ENCODE measurements at regions not wholly inside any gene's neighbourhood (a gene's known extent, or its start where the extent isn't known, plus 50 kb on each side); places are given as distances from the start of the nearest gene placed in this dataset.

GRCh38 chr5:93675460-93676450 lies 65.6 kb downstream of the POU5F2 start:
- Histone ChIP-seq H3K27me3 (ENCODE audit: control insufficient read depth, insufficient read depth, low read length) (no peaks in the 10 kb centered on the region), H3K27ac (ENCODE audit: low read length) (no peak overlapping the region), H3K4me1 (ENCODE audit: control insufficient read depth, insufficient read depth, low read length) (no peaks in the 10 kb centered on the region), H3K9me3 (ENCODE audit: control insufficient read depth, insufficient read depth, low read length) (no peaks in the 10 kb centered on the region), H3K4me3 (ENCODE audit: low read length) (no peak overlapping the region), H3K36me3 (ENCODE audit: control insufficient read depth, insufficient read depth, low read length) (no peaks in the 10 kb centered on the region)
- Mint-ChIP-seq H3K4me1 (peaks cover 19 to 24% of the 10 kb centered on the region in 2 donors), H3K27ac (peak overlapping the region; percentile 25 to 54), H3K9me3 (no peaks in the 10 kb centered on the region), H3K36me3 (no peaks in the 10 kb centered on the region), H3K4me3 (no peak overlapping the region), H3K27me3 (ENCODE audit: low read depth in 2 of 2) (no peaks in the 10 kb centered on the region)
- TF ChIP-seq CTCF (IDR thresholded peaks at IDR 0.05) = no peak
- no peak for ATAC-seq
- WGBS (ENCODE audit: insufficient coverage) = 100% methylated on average over 1 of the region's 1 CpG
- DNase-seq = no peak
- intact Hi-C loops (cut with micrococcal nuclease) = no loop called here

- H3K36me3 ChIP-seq (ENCODE audit: control insufficient read depth, insufficient read depth, low read length) = no peaks in the 10 kb centered on the region
- H3K4me1 ChIP-seq (ENCODE audit: control insufficient read depth, insufficient read depth, low read length) = no peaks in the 10 kb centered on the region
- 100% methylated on average over 1 of the region's 1 CpG for WGBS (ENCODE audit: insufficient coverage)
- ATAC-seq (no peak), DNase-seq (no peak)
- H3K4me3 ChIP-seq (ENCODE audit: low read length) = no peak overlapping the region
- H3K27me3 ChIP-seq (ENCODE audit: control insufficient read depth, insufficient read depth, low read length) = no peaks in the 10 kb centered on the region
- Mint-ChIP-seq H3K4me3 (no peak overlapping the region), H3K36me3 (no peaks in the 10 kb centered on the region), H3K27ac (peak overlapping the region; percentile 25 to 54), H3K4me1 (peaks cover 19 to 24% of the 10 kb centered on the region in 2 donors), H3K27me3 (ENCODE audit: low read depth in 2 of 2) (no peaks in the 10 kb centered on the region), H3K9me3 (no peaks in the 10 kb centered on the region)
- no peaks in the 10 kb centered on the region for H3K9me3 ChIP-seq (ENCODE audit: control insufficient read depth, insufficient read depth, low read length)
- intact Hi-C loops (cut with micrococcal nuclease) = no loop called here
- TF ChIP-seq CTCF (IDR thresholded peaks at IDR 0.05) = no peak
- no peak overlapping the region for H3K27ac ChIP-seq (ENCODE audit: low read length)
Measured at GRCh38 chr5:93674866-93675459, 66.4 kb downstream of the POU5F2 start.

DNA sequence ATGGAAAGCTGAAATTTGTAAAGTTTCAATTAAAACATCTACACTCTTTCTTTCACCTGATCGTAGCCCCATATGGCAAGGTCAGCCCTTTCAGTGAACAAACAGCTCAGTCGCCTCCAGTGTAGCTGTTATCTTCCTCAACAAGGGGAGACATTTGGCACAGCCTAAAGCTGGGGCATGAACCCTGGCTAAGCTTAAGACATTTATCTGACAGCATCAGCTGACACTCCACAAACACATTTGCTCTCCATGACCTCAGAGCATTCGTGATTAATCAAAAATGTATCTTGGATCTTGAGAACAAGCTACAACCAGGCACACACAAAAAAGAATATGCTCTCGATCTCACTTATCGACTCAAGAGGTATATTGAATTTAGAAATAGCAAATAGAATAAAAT lies 67.3 kb downstream of the POU5F2 start:
- no peak for TF ChIP-seq CTCF (IDR thresholded peaks at IDR 0.05)
- H3K4me3 Mint-ChIP-seq = no peak overlapping the region
- no peaks in the 10 kb centered on the region for H3K27me3 Mint-ChIP-seq (ENCODE audit: low read depth in 2 of 2)
- Histone ChIP-seq H3K27me3 (ENCODE audit: control insufficient read depth, insufficient read depth, low read length) (no peaks in the 10 kb centered on the region), H3K9me3 (ENCODE audit: control insufficient read depth, insufficient read depth, low read length) (no peaks in the 10 kb centered on the region), H3K4me1 (ENCODE audit: control insufficient read depth, insufficient read depth, low read length) (no peaks in the 10 kb centered on the region), H3K27ac (ENCODE audit: low read length) (no peak overlapping the region), H3K4me3 (ENCODE audit: low read length) (no peak overlapping the region), H3K36me3 (ENCODE audit: control insufficient read depth, insufficient read depth, low read length) (no peaks in the 10 kb centered on the region)
- no peaks in the 10 kb centered on the region for H3K36me3 Mint-ChIP-seq
- ATAC-seq (no peak), DNase-seq (no peak)
- 98% methylated on average over 3 of the region's 5 CpGs for WGBS (ENCODE audit: insufficient coverage)
- no peaks in the 10 kb centered on the region for H3K9me3 Mint-ChIP-seq
- peaks cover 19 to 26% of the 10 kb centered on the region in 2 donors for H3K4me1 Mint-ChIP-seq
- intact Hi-C loops (cut with micrococcal nuclease) = no loop called here
- H3K27ac Mint-ChIP-seq = no peak overlapping the region

Data from natural killer cell (primary cell).